ENCODE measurements at regions not wholly inside any gene's neighbourhood (a gene's known extent, or its start where the extent isn't known, plus 50 kb on each side); places are given as distances from the start of the nearest gene placed in this dataset.
A peak's percentile ranks its signal among the peaks of the same experiment; 100 is the strongest.
"Not testable (repeated sequence)": the region's sequence is repeated elsewhere in the genome, so short reads cannot be mapped to it uniquely, and the experiment has no call there.

- DNase-seq: peak; percentile 60
Observed at GRCh38 chrX:155819966-155820491, 61.1 kb upstream of the VAMP7 start.

DNA sequence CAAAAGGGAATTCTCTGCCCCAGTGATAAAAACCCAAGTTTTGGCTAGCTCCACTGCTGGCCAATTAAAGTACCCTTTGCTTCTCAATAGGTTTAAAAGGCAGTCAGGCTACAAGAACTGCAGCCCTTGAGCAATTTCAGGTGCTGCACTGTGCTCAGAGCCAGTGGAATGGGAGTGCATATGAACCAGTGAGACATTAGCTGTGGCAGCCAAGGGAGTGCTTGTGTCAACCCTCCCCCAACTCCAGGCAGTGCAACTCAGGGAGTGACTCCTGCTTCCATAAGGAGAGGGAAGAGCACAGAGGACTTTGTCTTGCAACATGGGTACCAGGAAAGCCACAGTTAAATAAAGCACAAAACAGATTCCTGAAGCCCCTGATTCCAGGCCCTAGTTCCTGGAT, 61.6 kb upstream of the VAMP7 start:
- DNase-seq: no peak

DNA sequence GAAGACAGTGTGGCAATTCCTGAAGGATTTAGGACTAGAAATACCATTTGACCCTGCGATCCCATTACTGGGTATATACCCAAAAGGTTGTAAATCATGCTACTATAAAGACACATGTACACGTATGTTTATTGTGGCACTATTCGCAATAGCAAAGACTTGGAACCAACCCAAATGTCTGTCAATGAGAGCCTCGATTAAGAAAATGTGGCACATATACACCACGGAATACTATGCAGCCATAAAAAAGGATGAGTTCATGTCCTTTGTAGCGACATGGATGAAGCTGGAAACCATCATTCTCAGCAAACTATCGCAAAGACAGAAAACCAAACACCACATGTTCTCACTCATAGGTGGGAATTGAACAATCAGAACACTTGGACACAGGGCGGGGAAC, 66.8 kb upstream of the VAMP7 start:
- DNase-seq: not testable (repeated sequence)

GRCh38 chrX:155779831-155780230, 101.3 kb upstream of the VAMP7 start:
- DNase-seq: no peak

GRCh38 chrX:155778844-155779553, 102.1 kb upstream of the VAMP7 start:
- DNase-seq: no peak

- no peak for DNase-seq
Observed at GRCh38 chrX:155774387-155774786, 106.8 kb upstream of the VAMP7 start.

- peak; percentile 10 for DNase-seq
Observed at GRCh38 chrX:155767876-155768769, 113.0 kb upstream of the VAMP7 start.

- peak; percentile 80 for DNase-seq
Observed at GRCh38 chrX:155767051-155767875, 113.9 kb upstream of the VAMP7 start.

- no peak for DNase-seq
Observed at GRCh38 chrX:155766321-155766720, 114.8 kb upstream of the VAMP7 start.

- no peak for DNase-seq
Observed at GRCh38 chrX:155761185-155761584, 120.0 kb upstream of the VAMP7 start.

- no peak for DNase-seq
Observed at GRCh38 chrX:155757046-155757759, 123.9 kb upstream of the VAMP7 start.

DNA sequence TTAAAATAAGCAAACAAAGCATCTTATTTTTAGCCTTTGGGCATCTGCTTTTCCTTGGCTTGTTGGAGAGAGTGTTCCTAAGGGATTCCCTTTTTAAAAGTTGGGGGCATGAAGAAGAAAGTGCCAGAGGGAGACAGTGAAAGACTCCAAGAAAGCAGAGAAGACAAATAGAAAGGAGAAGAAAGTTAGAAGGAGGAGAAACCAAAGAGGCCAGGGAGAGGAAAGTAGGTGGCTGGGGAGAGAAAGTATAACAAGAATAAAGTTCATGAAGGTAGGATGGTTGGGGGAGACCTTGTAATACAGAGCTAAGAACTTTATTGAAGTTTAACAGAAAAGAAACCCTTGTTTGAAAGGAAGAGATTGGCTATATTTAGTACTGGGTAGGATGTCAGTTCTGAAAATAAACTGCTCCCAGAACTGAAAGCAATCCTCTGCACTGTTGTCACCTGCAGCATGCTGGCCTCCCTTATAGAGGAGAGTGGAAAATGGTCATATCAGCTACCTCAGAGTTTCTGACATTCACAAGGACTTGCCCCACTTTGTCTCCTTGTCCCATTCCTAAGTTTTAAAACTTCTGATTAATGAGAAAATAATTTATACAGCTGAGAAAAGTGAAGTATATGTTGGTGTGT, 125.3 kb upstream of the VAMP7 start:
- DNase-seq: no peak

- no peak for DNase-seq
Observed at GRCh38 chrX:155751131-155751530, 130.0 kb upstream of the VAMP7 start.

DNA sequence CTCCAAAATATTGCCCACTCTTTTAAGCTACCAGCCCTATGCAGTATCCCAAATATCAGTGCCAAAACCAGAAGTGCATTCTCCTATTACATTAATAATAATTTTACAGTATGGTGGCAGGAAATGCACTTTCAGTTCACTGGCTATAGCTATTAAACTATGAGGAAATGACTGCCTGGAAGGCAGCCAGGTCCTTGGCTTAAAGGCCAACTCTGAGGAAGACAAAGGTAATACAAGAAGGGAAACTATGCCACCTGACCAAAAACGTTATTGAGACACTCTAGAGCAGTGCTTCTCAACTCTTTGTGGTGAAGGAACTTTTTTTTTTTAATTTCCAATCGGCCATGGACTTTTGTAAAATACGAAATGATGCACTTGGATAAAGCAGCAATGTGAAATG, 133.6 kb upstream of the VAMP7 start:
- DNase-seq: no peak

- DNase-seq: peak; percentile 55
Observed at GRCh38 chrX:155745792-155746191, 133.0 kb upstream of the TMLHE start.

GRCh38 chrX:155744534-155744933, 131.8 kb upstream of the TMLHE start:
- no peak for DNase-seq

- DNase-seq: not testable (repeated sequence)
Observed at GRCh38 chrX:155728335-155728734, 115.6 kb upstream of the TMLHE start.

DNA sequence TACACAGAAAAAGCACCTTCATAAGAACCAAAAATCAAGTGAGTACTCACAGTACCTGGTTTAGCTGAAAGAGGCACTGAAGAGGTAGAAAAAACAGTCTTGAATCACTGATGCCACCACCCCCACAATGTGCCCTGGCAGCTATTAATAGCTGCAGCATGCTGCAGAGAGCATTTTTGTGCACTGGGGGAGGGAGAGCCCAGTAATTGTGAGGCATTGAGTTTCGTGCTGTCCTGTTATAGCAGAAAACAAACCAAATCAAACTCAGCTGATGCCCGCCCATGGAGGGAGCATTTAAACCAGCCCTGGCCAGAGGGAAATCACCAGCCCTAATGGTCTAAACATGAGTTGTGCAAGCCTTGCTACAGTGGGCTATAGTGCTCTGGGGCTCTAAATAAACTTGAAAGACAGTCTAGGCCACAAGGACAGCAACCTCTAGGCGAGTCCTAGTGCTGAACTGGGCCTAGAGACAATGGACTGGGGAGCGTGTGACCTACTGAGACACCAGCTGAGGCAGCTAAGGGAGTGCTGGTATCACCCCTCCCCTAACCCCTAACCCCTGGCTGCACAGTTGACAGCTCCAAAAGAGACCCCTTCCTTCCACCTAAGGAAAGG, 106.3 kb upstream of the TMLHE start:
- DNase-seq: peak; percentile 13

- DNase-seq: no peak
Observed at GRCh38 chrX:155715141-155715540, 102.4 kb upstream of the TMLHE start.

- no peak for DNase-seq
Observed at GRCh38 chrX:155695419-155695818, 82.7 kb upstream of the TMLHE start.

DNA sequence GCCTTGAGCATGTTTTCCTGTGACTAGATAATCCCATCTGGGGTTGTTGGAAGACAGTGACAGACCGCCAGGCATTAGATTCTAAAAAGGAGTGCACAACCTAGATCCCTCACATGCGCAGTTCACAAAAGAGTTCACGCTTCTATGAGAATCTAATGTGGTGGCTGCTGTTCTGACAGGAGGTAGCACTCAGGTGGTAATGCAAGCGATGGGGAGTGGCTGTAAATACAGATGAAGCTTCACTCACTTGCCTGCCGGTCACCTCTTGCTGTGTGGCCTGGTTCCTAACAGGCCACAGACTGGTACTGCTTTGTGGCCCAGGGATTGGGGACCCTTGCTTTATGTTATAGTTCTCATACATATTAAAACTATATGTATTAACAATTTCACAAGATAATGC, 81.9 kb upstream of the TMLHE start:
- no peak for DNase-seq

All from tongue (tissue), 1 donor.